ENCODE measurements at regions not wholly inside any gene's neighbourhood (a gene's known extent, or its start where the extent isn't known, plus 50 kb on each side); places are given as distances from the start of the nearest gene placed in this dataset.

DNA sequence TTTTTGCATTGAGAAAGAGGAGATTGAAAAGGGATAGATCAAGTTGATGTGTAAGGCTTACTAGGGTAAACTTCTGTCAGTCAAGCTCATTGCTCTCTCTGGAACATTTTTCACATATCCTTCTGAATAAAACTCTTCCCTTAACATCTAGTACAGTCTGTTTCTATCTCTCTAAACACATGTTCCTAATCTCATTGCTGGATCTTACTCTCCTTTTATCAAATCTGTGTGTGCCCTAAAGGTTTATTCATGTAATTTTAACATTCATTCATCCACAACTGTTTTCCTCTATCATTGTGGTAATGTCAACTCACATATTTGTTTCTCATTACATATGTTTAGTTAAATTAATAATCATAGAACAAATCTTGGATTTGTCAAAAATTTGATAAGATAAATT, 277.9 kb upstream of the GULP1 start:
- Histone ChIP-seq H3K4me3 (ENCODE audit: low read depth, low read length) (no peak overlapping the region), H3K27me3 (replicated peaks; ENCODE audit: control insufficient read depth, insufficient read depth, low read length) (no peaks in the 10 kb centered on the region), H3K4me1 (no peaks in the 10 kb centered on the region), H3K36me3 (ENCODE audit: control insufficient read depth, insufficient read depth, low read length) (no peaks in the 10 kb centered on the region), H3K9me3 (no peaks in the 10 kb centered on the region)
- no peak for DNase-seq
- peaks cover 7% of the 10 kb centered on the region for H3K27me3 Mint-ChIP-seq (ENCODE audit: insufficient read depth, unreplicated experiment)
- no peak for TF ChIP-seq CTCF (IDR thresholded peaks at IDR 0.05; ENCODE audit: insufficient read depth in 1 of 2, low read depth in 1 of 2, low read length in 1 of 2, severe bottlenecking in 1 of 2, unreplicated experiment in 1 of 2)
- no TSS peak for BruUV-seq (replicated peaks)
- CTCF ChIA-PET = no interaction called here
- intact Hi-C loops (cut with micrococcal nuclease; ENCODE audit: unreplicated experiment) = no loop called here
- POLR2A ChIA-PET = no interaction called here
- H3K9me3 Mint-ChIP-seq (ENCODE audit: unreplicated experiment) = no peaks in the 10 kb centered on the region
- no peaks in the 10 kb centered on the region for H3K4me1 Mint-ChIP-seq (ENCODE audit: low read depth, unreplicated experiment)
- H3K36me3 Mint-ChIP-seq (ENCODE audit: insufficient read depth, unreplicated experiment) = no peaks in the 10 kb centered on the region
- no peak overlapping the region for H3K27ac Mint-ChIP-seq (ENCODE audit: unreplicated experiment)
- no peak overlapping the region for H3K4me3 Mint-ChIP-seq (ENCODE audit: unreplicated experiment)

DNA sequence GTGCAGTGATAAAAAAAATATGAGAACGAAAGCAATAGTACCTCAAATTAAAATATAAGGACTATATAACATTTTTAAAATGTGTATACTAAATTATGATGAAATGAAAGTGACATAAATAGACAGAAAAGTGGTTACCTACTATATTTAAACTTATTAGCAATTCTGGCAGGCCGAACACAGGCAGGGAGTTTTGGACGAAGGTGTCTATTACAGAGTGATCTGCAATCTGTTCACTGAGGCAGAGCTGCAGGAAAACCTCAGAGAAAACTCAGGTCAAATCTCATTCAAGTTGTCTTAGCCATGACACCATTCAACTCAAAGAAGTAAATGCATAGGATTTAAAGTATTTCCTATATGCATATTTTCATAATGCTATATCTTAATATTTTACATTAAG, 274.8 kb upstream of the GULP1 start:
- no peak for DNase-seq
- no peaks in the 10 kb centered on the region for H3K27me3 ChIP-seq (replicated peaks; ENCODE audit: control insufficient read depth, insufficient read depth, low read length)
- no peaks in the 10 kb centered on the region for H3K36me3 Mint-ChIP-seq (ENCODE audit: insufficient read depth, unreplicated experiment)
- H3K27ac Mint-ChIP-seq (ENCODE audit: unreplicated experiment) = no peak overlapping the region
- POLR2A ChIA-PET = no interaction called here
- no peak for TF ChIP-seq CTCF (IDR thresholded peaks at IDR 0.05; ENCODE audit: insufficient read depth in 1 of 2, low read depth in 1 of 2, low read length in 1 of 2, severe bottlenecking in 1 of 2, unreplicated experiment in 1 of 2)
- no peaks in the 10 kb centered on the region for H3K36me3 ChIP-seq (ENCODE audit: control insufficient read depth, insufficient read depth, low read length)
- H3K27me3 Mint-ChIP-seq (ENCODE audit: insufficient read depth, unreplicated experiment) = peaks cover 4% of the 10 kb centered on the region
- H3K4me3 ChIP-seq (ENCODE audit: low read depth, low read length) = no peak overlapping the region
- no peaks in the 10 kb centered on the region for H3K9me3 Mint-ChIP-seq (ENCODE audit: unreplicated experiment)
- intact Hi-C loops (cut with micrococcal nuclease; ENCODE audit: unreplicated experiment) = no loop called here
- no peaks in the 10 kb centered on the region for H3K4me1 Mint-ChIP-seq (ENCODE audit: low read depth, unreplicated experiment)
- no peak overlapping the region for H3K4me3 Mint-ChIP-seq (ENCODE audit: unreplicated experiment)
- H3K4me1 ChIP-seq = no peaks in the 10 kb centered on the region
- CTCF ChIA-PET = no interaction called here
- no TSS peak for BruUV-seq (replicated peaks)
- H3K9me3 ChIP-seq = 0 out of 2 replicates have a peak, but pooled peaks cover 7% of the 10 kb centered on the region

DNA sequence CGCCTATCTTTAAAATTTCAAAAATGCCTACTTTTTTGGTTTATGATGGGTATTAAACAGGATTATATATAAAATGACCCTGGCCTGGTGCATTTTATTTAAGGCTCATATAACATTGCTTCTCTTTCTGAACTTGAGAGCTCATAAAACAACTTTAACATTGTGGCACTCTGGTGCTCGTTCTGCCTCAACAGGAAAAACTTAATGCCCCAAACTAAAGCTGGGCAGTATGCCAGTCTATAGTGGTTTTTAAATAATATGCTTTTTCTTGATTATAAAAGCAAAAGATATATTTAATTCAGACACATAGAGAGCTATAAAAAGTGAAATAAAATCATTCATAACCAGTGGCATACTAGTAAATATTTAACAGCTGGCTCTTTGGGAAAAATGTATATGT, 269.3 kb upstream of the GULP1 start:
- Histone ChIP-seq H3K4me1 (no peaks in the 10 kb centered on the region), H3K36me3 (ENCODE audit: control insufficient read depth, insufficient read depth, low read length) (no peaks in the 10 kb centered on the region), H3K9me3 (0 out of 2 replicates have a peak, but pooled peaks cover 7% of the 10 kb centered on the region), H3K4me3 (ENCODE audit: low read depth, low read length) (no peak overlapping the region), H3K27me3 (replicated peaks; ENCODE audit: control insufficient read depth, insufficient read depth, low read length) (no peaks in the 10 kb centered on the region)
- no peak overlapping the region for H3K27ac Mint-ChIP-seq (ENCODE audit: unreplicated experiment)
- no peak for TF ChIP-seq CTCF (IDR thresholded peaks at IDR 0.05; ENCODE audit: insufficient read depth in 1 of 2, low read depth in 1 of 2, low read length in 1 of 2, severe bottlenecking in 1 of 2, unreplicated experiment in 1 of 2)
- H3K36me3 Mint-ChIP-seq (ENCODE audit: insufficient read depth, unreplicated experiment) = no peaks in the 10 kb centered on the region
- H3K9me3 Mint-ChIP-seq (ENCODE audit: unreplicated experiment) = no peaks in the 10 kb centered on the region
- no peak for DNase-seq
- POLR2A ChIA-PET = no interaction called here
- no peaks in the 10 kb centered on the region for H3K4me1 Mint-ChIP-seq (ENCODE audit: low read depth, unreplicated experiment)
- intact Hi-C loops (cut with micrococcal nuclease; ENCODE audit: unreplicated experiment) = no loop called here
- H3K27me3 Mint-ChIP-seq (ENCODE audit: insufficient read depth, unreplicated experiment) = no peaks in the 10 kb centered on the region
- BruUV-seq (replicated peaks) = no TSS peak
- H3K4me3 Mint-ChIP-seq (ENCODE audit: unreplicated experiment) = no peak overlapping the region
- CTCF ChIA-PET = interaction anchor here (1.1 kb wide), 1 partner anchor 524 kb away, joined by 3 read pairs; no protein-coding TSS in a partner anchor
